Esophagus muscularis mucosa (tissue), 4 donors: ENCODE measurements at regions not wholly inside any gene's neighbourhood (a gene's known extent, or its start where the extent isn't known, plus 50 kb on each side); places are given as distances from the start of the nearest gene placed in this dataset.

Experiments
- DNase-seq: peaks from one replicate; pipeline ENCODE4 v3.0.0-alpha.2; 2017; ENCODE audit errors: extremely low spot score
- H3K27ac ChIP-seq, 4 donors: fragments of 200-600 bp; sonication (generic); replicated peaks in 1 of 4; 1 replicate in 3 of 4; 2 replicates in 1 of 4; pipeline ENCODE4 v1.5.1; 2016 to 2019; ENCODE audit warnings: mild to moderate bottlenecking in 1 of 4
- H3K27me3 ChIP-seq, 4 donors: fragments of 200-600 bp; sonication (generic); one replicate each; pipeline versions ENCODE4 v1.5.1 to v1.6.0; 2016 to 2019
- H3K36me3 ChIP-seq, 4 donors: fragments of 200-600 bp; sonication (generic); one replicate each; pipeline ENCODE4 v1.5.1; 2016 to 2019
- H3K4me1 ChIP-seq, 4 donors: fragments of 200-600 bp; sonication (generic); one replicate each; pipeline ENCODE4 v1.5.1; 2016 to 2019
- H3K4me3 ChIP-seq, 4 donors: fragments of 200-600 bp; sonication (generic); 1 replicate in 2 of 4; 2 replicates in 2 of 4; pipeline ENCODE4 v1.5.1; 2016 to 2019; ENCODE audit warnings: mild to moderate bottlenecking in 4 of 4, moderate library complexity in 1 of 4
- H3K9me3 ChIP-seq, 4 donors: fragments of 200-600 bp; sonication (generic); 1 replicate in 3 of 4; 2 replicates in 1 of 4; pipeline ENCODE4 v1.5.1; 2016 to 2019
- EP300 ChIP-seq: sonication (generic); formaldehyde crosslinking; IDR thresholded peaks from one replicate; pipeline ENCODE4 v1.6.1; 2017; ENCODE audit warnings: antibody characterized with exemption
- POLR2A ChIP-seq: fragments of 450-650 bp; IDR thresholded peaks from one replicate; pipeline ENCODE4 v1.6.1; 2017; ENCODE audit warnings: antibody characterized with exemption, moderate library complexity, mild to moderate bottlenecking, low read depth
- POLR2AphosphoS5 ChIP-seq, 2 donors: sonication (generic); formaldehyde crosslinking; IDR thresholded peaks; one replicate each; pipeline ENCODE4 v1.6.1; 2017; ENCODE audit warnings: antibody characterized with exemption in 2 of 2
- WGBS: methylation state at CpG from one replicate; pipeline ENCODE4 v1.1.5; 2018; 5-methylcytosine and 5-hydroxymethylcytosine counted together
- intact Hi-C: fragments of 100-400 bp; cut with DNase I; formaldehyde crosslinking; loops from one replicate; pipeline ENCODE4 v1.15.1; 2023
- TF ChIP-seq, protein P1 (sequence below), 3 experiments: fragments of 200-600 bp in 2 of 3; fragments of 450-650 bp in 1 of 3; sonication (generic) in 2 of 3; IDR thresholded peaks; one replicate each; pipeline ENCODE4 v1.5.1; 2017 to 2019; ENCODE audit warnings: antibody characterized with exemption in 3 of 3, mild to moderate bottlenecking in 2 of 3, moderate library complexity in 1 of 3

DNA sequence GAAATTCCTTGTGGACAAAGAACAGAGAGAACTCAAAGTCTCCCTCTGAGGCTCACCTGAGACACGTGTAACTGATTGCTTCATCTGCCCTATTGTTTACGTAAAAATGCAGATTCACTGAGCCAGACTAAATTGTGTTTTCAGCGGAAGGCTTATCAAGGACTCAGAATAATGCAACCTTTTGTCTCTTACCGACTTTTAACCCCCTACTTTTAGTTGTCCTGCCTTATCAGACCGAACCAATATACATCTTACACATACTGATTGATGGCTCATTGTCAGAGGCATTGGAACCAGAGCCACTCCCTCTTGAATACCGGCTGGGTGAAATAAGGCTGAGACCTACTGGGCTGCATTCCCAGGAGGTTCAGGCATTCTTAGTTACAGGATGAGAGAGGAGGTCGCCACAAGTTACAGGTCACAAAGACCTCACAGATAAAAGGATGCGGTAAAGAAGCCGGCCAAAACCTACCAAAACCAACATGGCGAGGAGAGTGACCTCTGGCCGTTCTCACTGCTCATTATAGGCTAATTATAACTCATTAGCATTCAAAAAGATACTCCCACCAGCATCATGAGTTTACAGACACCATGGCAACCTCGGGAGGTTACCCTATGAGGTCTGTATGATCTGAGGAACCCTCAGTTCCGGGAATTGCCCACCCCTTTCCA, 95.5 kb upstream of the ZNF184 start:
- Histone ChIP-seq H3K4me1 (no peaks in the 10 kb centered on the region), H3K27me3 (peaks cover 0 to 59% (median 25%) of the 10 kb centered on the region in 4 donors), H3K4me3 (no peak overlapping the region), H3K27ac (no peak overlapping the region), H3K36me3 (no peaks in the 10 kb centered on the region), H3K9me3 (no peaks in the 10 kb centered on the region)
- DNase-seq = peak; percentile 57
- no peak for TF ChIP-seq POLR2AphosphoS5 (IDR thresholded peaks at IDR 0.05)
- no peak for TF ChIP-seq POLR2A
- no peak for TF ChIP-seq EP300
- TF ChIP-seq, protein P1, sequence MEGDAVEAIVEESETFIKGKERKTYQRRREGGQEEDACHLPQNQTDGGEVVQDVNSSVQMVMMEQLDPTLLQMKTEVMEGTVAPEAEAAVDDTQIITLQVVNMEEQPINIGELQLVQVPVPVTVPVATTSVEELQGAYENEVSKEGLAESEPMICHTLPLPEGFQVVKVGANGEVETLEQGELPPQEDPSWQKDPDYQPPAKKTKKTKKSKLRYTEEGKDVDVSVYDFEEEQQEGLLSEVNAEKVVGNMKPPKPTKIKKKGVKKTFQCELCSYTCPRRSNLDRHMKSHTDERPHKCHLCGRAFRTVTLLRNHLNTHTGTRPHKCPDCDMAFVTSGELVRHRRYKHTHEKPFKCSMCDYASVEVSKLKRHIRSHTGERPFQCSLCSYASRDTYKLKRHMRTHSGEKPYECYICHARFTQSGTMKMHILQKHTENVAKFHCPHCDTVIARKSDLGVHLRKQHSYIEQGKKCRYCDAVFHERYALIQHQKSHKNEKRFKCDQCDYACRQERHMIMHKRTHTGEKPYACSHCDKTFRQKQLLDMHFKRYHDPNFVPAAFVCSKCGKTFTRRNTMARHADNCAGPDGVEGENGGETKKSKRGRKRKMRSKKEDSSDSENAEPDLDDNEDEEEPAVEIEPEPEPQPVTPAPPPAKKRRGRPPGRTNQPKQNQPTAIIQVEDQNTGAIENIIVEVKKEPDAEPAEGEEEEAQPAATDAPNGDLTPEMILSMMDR (IDR thresholded peaks at IDR 0.05) = no peak
- WGBS = 51% methylated on average over 13 of the region's 13 CpGs
- intact Hi-C loops = no loop called here

DNA sequence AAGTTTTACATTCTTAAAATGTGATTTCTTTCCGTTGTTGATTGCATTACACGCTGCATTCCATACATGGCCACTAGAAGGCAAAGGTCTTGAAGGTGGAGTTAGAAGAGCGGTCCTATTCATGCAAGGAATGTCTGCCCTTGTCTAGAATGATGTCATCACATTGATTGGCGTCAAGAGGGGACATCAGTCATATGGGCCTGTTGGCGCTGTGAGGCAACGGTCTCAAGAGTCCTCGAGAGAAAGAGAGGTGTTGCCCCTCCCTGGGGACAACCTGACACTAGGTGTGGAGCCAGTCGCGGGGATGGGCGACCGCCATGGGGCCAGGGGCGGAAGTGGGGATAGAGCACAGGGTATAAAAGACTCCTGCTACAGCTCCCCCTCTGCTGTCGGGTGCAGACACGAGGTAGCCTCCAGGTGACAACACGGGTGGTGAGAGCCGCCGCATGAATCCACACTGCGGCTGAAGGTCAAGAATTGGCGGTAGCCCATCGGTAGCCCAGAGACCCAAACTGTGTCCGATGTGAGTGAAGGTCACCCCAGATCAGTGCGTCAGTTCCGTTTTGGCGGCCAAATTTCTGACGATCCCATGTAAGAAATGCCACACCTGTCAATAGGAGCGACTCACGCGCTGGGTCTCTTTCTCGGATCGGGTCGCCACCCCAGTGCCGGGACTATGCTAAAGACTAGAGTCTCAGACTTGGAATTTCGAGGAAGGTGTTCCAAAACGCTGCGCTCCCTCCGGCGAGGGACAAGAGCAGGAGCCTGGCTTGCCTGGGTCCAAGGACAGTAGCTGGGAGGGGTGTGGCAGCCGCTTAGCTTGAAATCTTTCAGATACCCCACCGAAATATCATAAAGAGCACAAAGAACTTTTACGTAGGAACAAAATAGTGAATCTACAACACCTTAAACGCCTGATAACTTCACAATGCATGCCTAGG, 93.2 kb upstream of the ZNF184 start:
- Histone ChIP-seq H3K9me3 (no peaks in the 10 kb centered on the region), H3K27ac (no peak overlapping the region), H3K36me3 (no peaks in the 10 kb centered on the region), H3K4me1 (no peaks in the 10 kb centered on the region), H3K27me3 (peaks cover 0 to 82% (median 38%) of the 10 kb centered on the region in 4 donors), H3K4me3 (no peak overlapping the region)
- intact Hi-C loops = no loop called here
- no peak for TF ChIP-seq EP300
- no peak for TF ChIP-seq POLR2A
- TF ChIP-seq, protein P1 (IDR thresholded peaks at IDR 0.05) = no peak
- no peak for TF ChIP-seq POLR2AphosphoS5 (IDR thresholded peaks at IDR 0.05)
- peak; percentile 50 for DNase-seq
- WGBS = 7% methylated on average over 29 of the region's 41 CpGs

DNA sequence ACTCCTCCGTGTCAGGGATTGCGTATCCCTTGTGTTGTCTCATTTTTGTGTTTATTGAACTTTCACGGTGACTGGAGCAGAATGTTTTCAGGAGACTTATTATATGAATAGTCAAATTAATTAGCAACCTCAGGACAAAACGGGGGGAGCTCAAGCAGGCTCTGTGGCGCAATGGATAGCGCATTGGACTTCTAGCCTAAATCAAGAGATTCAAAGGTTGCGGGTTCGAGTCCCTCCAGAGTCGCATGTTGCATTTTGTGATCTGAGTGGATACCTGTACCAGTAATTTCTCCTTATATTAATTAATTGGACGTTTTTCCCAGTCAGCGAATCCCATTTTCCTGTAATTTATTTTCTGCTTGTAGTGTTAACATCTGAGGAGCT, 89.1 kb upstream of the ZNF184 start:
- H3K9me3 ChIP-seq = no peaks in the 10 kb centered on the region
- no peaks in the 10 kb centered on the region for H3K36me3 ChIP-seq
- no peak for DNase-seq
- no peak for TF ChIP-seq EP300
- TF ChIP-seq, protein P1 (IDR thresholded peaks at IDR 0.05) = no peak
- no peak for TF ChIP-seq POLR2A
- no peak for TF ChIP-seq POLR2AphosphoS5 (IDR thresholded peaks at IDR 0.05)
- intact Hi-C loops = no loop called here
- WGBS = 14% methylated on average over 11 of the region's 11 CpGs
- H3K4me1 ChIP-seq = peaks cover 0 to 5% (median 0%) of the 10 kb centered on the region in 4 donors
- H3K27me3 ChIP-seq = peaks cover 0 to 100% (median 49%) of the 10 kb centered on the region in 4 donors
- H3K4me3 ChIP-seq = no peak overlapping the region
- no peak overlapping the region for H3K27ac ChIP-seq

DNA sequence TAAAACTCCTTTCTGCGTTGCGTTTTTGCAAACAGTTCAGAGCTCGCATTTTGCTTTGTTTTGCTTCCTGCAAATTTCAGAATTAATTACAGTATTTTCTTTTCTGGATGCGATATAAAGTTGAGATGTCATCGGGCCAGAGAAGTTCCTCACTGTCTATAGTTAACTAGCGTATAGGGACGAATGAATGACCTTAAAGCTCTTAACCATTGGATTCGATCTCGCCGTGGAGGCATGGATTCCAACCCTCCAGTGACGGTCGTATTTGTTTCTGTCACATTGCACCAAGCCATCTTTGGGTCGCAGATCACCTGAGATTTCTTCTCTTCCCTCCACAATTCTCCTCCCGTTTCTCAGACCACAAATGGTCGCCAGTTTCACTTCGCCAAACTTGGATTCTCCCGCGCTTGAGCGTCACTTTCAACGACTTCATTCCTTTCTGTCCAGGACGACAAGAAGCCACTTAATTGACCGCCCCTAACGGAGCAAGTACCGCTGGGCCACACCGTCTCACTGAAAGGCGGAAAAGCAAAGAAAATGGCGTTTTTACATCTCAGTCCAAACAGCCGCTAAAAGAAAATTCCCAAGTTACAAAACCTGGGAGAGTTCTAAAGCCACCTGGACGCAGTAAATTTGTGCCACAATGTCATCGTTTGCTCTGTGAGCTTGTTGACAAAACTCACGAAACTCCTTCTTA, 85.3 kb upstream of the ZNF184 start:
- DNase-seq = no peak
- Histone ChIP-seq H3K4me3 (no peak overlapping the region), H3K27ac (no peak overlapping the region), H3K27me3 (peaks cover 0 to 100% (median 31%) of the 10 kb centered on the region in 4 donors), H3K4me1 (peaks cover 0 to 5% (median 0%) of the 10 kb centered on the region in 4 donors), H3K36me3 (no peaks in the 10 kb centered on the region), H3K9me3 (no peaks in the 10 kb centered on the region)
- 17% methylated on average over 31 of the region's 31 CpGs for WGBS
- TF ChIP-seq POLR2A (no peak), POLR2AphosphoS5 (IDR thresholded peaks at IDR 0.05) (no peak), EP300 (no peak)
- TF ChIP-seq, protein P1 (IDR thresholded peaks at IDR 0.05) = no peak
- intact Hi-C loops = no loop called here
